ENCODE measurements at regions not wholly inside any gene's neighbourhood (a gene's known extent, or its start where the extent isn't known, plus 50 kb on each side); places are given as distances from the start of the nearest gene placed in this dataset.

DNA sequence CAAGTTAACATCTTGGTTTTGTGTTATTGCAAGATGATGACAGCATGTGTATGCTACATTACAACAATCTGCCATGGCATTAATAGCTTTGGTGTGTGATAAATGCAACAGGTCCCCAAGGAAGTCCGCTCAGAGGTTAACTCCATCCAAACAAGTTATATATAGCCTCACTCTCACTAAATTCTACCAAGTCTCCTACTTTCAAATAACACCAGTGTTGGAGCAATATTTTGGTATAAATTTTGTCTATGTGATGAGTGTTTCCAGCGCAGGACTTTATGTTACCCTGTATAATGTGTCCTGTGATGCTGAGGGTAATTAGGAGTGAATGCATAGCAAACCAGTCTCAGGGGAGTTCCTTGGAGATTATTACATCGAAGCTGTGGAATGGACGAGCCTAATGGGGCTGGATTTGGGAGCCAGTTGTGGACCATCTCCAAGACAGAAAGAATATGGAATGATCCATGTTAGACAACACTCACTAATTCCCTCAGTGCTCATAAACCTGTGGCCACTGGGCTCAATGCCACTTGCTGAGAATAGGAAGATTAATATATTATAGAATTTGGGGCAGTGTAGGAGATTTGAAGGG lies 127.6 kb upstream of the CXCL12 start:
- Mint-ChIP-seq H3K4me3 (no peak overlapping the region), H3K9me3 (ENCODE audit: insufficient read depth) (peaks cover 2% of the 10 kb centered on the region), H3K27ac (no peak overlapping the region), H3K4me1 (no peaks in the 10 kb centered on the region), H3K27me3 (no peaks in the 10 kb centered on the region)
- no peak for TF ChIP-seq EZH2 (IDR thresholded peaks at IDR 0.05; ENCODE audit: borderline replicate concordance, insufficient read depth, low read depth, low read length, poor library complexity, severe bottlenecking)
- DNase-seq (no peak), ATAC-seq (ENCODE audit: low read depth) (no peak)
- Histone ChIP-seq H3K27me3 (replicated peaks in 1 of 4; ENCODE audit: control extremely low read depth in 1 of 4, control insufficient read depth in 3 of 4, insufficient read depth in 4 of 4, low read length in 3 of 4) (no peaks in the 10 kb centered on the region), H3K4me2 (replicated peaks; ENCODE audit: low read depth, low read length, poor library complexity, severe bottlenecking) (no peak overlapping the region), H3K4me3 (ENCODE audit: control extremely low read depth in 1 of 5, extremely low read depth in 1 of 5, insufficient read depth in 1 of 5, low read depth in 2 of 5, low read length in 4 of 5) (no peak overlapping the region), H3K4me1 (ENCODE audit: control insufficient read depth in 2 of 2, insufficient read depth in 2 of 2, low read length in 2 of 2) (no peaks in the 10 kb centered on the region), H2AFZ (ENCODE audit: insufficient read depth, low read depth, low read length, poor library complexity, severe bottlenecking) (no peak overlapping the region), H3K9ac (ENCODE audit: low read length) (no peak overlapping the region), H3K36me3 (replicated peaks in 1 of 2; ENCODE audit: control extremely low read depth in 1 of 2, control insufficient read depth in 1 of 2, extremely low read depth in 1 of 2, insufficient read depth in 2 of 2, low read length in 1 of 2) (no peaks in the 10 kb centered on the region), H3K9me3 (ENCODE audit: control extremely low read depth in 1 of 3, control insufficient read depth in 2 of 3, insufficient read depth in 1 of 3, low read length in 2 of 3) (peaks cover 0 to 9% (median 0%) of the 10 kb centered on the region in 3 donors), H3K27ac (ENCODE audit: low read length in 2 of 2) (no peak overlapping the region), H3K79me2 (ENCODE audit: control insufficient read depth, insufficient read depth, low read length) (no peaks in the 10 kb centered on the region), H4K20me1 (ENCODE audit: control insufficient read depth, insufficient read depth, low read length, poor library complexity, severe bottlenecking) (no peaks in the 10 kb centered on the region)
- ChIA-PET CTCF (no interaction called here), POLR2A (no interaction called here)
- WGBS (ENCODE audit: insufficient coverage): 93% methylated on average over 3 of the region's 4 CpGs
- intact Hi-C loops (cut with micrococcal nuclease): no loop called here

DNA sequence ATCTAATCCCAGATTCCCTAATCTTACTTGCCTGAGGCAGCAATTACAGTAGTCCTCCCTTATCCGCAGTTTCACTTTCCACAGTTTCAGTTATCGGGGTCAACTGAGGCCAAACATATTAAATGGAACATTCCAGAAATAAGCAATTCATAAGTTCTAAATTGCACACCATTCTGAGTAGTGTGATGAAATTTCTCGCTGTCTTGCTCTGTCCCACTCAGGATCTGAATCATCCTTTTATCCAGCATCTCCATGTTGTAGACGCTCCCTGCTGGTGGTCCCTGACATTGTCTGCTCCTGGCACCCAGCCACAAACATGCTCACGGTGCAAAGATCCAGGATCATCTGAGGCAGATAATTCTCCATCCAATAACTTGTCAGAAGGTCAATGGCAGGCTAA lies 128.7 kb upstream of the CXCL12 start:
- ChIA-PET POLR2A (no interaction called here), CTCF (no interaction called here)
- H3K9me3 ChIP-seq (ENCODE audit: control extremely low read depth in 1 of 3, control insufficient read depth in 2 of 3, insufficient read depth in 1 of 3, low read length in 2 of 3): peaks cover 0 to 7% (median 0%) of the 10 kb centered on the region in 3 donors
- no peaks in the 10 kb centered on the region for H3K36me3 ChIP-seq (replicated peaks in 1 of 2; ENCODE audit: control extremely low read depth in 1 of 2, control insufficient read depth in 1 of 2, extremely low read depth in 1 of 2, insufficient read depth in 2 of 2, low read length in 1 of 2)
- H3K27me3 ChIP-seq (replicated peaks in 1 of 4; ENCODE audit: control extremely low read depth in 1 of 4, control insufficient read depth in 3 of 4, insufficient read depth in 4 of 4, low read length in 3 of 4): no peaks in the 10 kb centered on the region
- TF ChIP-seq EZH2 (IDR thresholded peaks at IDR 0.05; ENCODE audit: borderline replicate concordance, insufficient read depth, low read depth, low read length, poor library complexity, severe bottlenecking): no peak
- Mint-ChIP-seq H3K27me3 (no peaks in the 10 kb centered on the region), H3K4me1 (no peaks in the 10 kb centered on the region), H3K27ac (no peak overlapping the region), H3K4me3 (no peak overlapping the region), H3K9me3 (ENCODE audit: insufficient read depth) (peaks cover 2% of the 10 kb centered on the region)
- no peak overlapping the region for H3K4me3 ChIP-seq (ENCODE audit: control extremely low read depth in 1 of 5, extremely low read depth in 1 of 5, insufficient read depth in 1 of 5, low read depth in 2 of 5, low read length in 4 of 5)
- ATAC-seq (ENCODE audit: low read depth) (no peak), DNase-seq (no peak)
- H2AFZ ChIP-seq (ENCODE audit: insufficient read depth, low read depth, low read length, poor library complexity, severe bottlenecking): no peak overlapping the region
- no peak overlapping the region for H3K27ac ChIP-seq (ENCODE audit: low read length in 2 of 2)
- H3K4me2 ChIP-seq (replicated peaks; ENCODE audit: low read depth, low read length, poor library complexity, severe bottlenecking): no peak overlapping the region
- intact Hi-C loops (cut with micrococcal nuclease): no loop called here
- no peaks in the 10 kb centered on the region for H3K4me1 ChIP-seq (ENCODE audit: control insufficient read depth in 2 of 2, insufficient read depth in 2 of 2, low read length in 2 of 2)
- H4K20me1 ChIP-seq (ENCODE audit: control insufficient read depth, insufficient read depth, low read length, poor library complexity, severe bottlenecking): no peaks in the 10 kb centered on the region
- no peak overlapping the region for H3K9ac ChIP-seq (ENCODE audit: low read length)
- no peaks in the 10 kb centered on the region for H3K79me2 ChIP-seq (ENCODE audit: control insufficient read depth, insufficient read depth, low read length)
- 68% methylated on average over 3 of the region's 5 CpGs for WGBS (ENCODE audit: insufficient coverage)

Measured in B cell (primary cell).